Lower leg skin (tissue), 4 donors: ENCODE measurements at regions not wholly inside any gene's neighbourhood (a gene's known extent, or its start where the extent isn't known, plus 50 kb on each side); places are given as distances from the start of the nearest gene placed in this dataset.

Experiments
- DNase-seq, 2 donors: peaks; one replicate each; pipeline ENCODE4 v3.0.0-alpha.2; 2019; ENCODE audit warnings: low spot score in 2 of 2
- H3K4me3 ChIP-seq: fragments of 200-600 bp; sonication (generic); 2 replicates; pipeline ENCODE4 v1.5.1; 2017; ENCODE audit warnings: mild to moderate bottlenecking, low read depth; ENCODE audit not compliant: poor library complexity, severe bottlenecking
- CTCF ChIP-seq, 3 donors: fragments of 450-650 bp; IDR thresholded peaks; one replicate each; pipeline ENCODE4 v1.5.1; 2016; ENCODE audit warnings: antibody characterized with exemption in 3 of 3, mild to moderate bottlenecking in 3 of 3, moderate library complexity in 2 of 3
- POLR2A ChIP-seq, 2 donors: fragments of 450-650 bp; IDR thresholded peaks; one replicate each; pipeline ENCODE4 v1.6.1; 2016 to 2017; ENCODE audit warnings: antibody characterized with exemption in 2 of 2, mild to moderate bottlenecking in 1 of 2, moderate library complexity in 1 of 2
- WGBS, 2 donors: methylation state at CpG; one replicate each; pipeline ENCODE4 v1.1.5; 2018; 5-methylcytosine and 5-hydroxymethylcytosine counted together
- intact Hi-C: fragments of 100-400 bp; cut with DNase I; formaldehyde crosslinking; loops from one replicate; pipeline ENCODE4 v1.15.0; 2023; ENCODE audit warnings: low total_unique reads

DNA sequence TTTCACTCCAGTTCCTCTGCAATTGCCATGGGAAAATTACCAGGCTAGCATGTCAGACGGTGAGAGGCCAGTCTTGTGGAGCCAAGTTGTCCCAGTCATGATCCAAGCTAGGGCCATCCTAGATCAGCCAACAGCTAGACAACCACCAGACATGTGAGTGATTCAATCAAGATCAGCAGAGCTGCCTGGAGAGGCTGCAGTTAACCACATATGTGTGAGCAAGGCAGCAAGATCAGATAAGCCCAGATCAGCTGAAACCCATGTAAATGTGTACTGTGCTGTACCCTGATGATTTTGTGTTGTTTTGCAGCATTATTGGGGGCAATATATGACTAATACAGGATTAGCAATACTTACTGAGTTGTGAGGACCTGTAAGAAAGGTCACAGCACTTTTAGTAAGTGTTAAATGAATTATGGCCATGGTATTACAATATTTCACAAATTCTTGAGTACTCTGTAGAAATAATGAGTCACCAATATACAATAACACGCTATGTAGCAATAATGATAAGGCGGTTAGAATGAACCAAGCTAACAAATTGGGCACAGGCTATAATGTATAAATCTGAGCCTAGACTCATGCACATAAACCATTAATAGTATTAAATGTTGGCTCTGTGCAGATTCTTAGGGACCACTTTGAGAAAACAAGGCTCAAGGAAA lies 91.4 kb downstream of the SUDS3 start:
- no peak overlapping the region for H3K4me3 ChIP-seq
- DNase-seq, result no peak
- 82 to 84% methylated on average over 3 of the region's 3 CpGs for WGBS, 2 donors
- intact Hi-C loops, result no loop called here
- TF ChIP-seq POLR2A (IDR thresholded peaks at IDR 0.05) (no peak), CTCF (IDR thresholded peaks at IDR 0.05) (no peak)

GRCh38 chr12:118472940-118473339 lies 96.6 kb downstream of the SUDS3 start:
- no peak overlapping the region for H3K4me3 ChIP-seq
- TF ChIP-seq CTCF (IDR thresholded peaks at IDR 0.05), result no peak
- no peak for TF ChIP-seq POLR2A (IDR thresholded peaks at IDR 0.05)
- intact Hi-C loops, result no loop called here
- WGBS, 2 donors, result 88 to 96% methylated on average over 1 of the region's 1 CpG
- DNase-seq, result no peak

DNA sequence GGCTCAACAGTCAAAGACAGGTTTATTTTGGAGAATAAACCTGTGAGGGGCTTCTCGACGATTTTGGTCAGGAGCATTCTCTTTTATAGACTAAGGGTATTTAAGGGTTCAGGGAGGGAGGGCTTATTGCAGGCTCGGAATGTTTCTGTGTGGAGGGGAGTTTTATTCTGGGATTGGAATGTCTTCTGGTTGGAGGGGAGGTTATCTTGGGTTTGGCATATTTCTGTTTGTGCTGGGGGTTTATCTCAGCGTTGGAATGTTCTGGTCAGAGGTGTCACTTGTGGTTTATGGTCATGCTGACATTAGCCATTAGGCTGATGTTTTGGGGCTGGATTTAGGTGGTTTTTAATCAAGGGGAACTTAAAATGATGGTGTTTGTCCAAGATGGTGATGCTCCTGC lies 103.9 kb downstream of the SUDS3 start:
- 86 to 87% methylated on average over 4 of the region's 4 CpGs for WGBS, 2 donors
- intact Hi-C loops, result no loop called here
- TF ChIP-seq POLR2A (IDR thresholded peaks at IDR 0.05) (no peak), CTCF (IDR thresholded peaks at IDR 0.05) (no peak)
- no peak overlapping the region for H3K4me3 ChIP-seq
- no peak for DNase-seq

DNA sequence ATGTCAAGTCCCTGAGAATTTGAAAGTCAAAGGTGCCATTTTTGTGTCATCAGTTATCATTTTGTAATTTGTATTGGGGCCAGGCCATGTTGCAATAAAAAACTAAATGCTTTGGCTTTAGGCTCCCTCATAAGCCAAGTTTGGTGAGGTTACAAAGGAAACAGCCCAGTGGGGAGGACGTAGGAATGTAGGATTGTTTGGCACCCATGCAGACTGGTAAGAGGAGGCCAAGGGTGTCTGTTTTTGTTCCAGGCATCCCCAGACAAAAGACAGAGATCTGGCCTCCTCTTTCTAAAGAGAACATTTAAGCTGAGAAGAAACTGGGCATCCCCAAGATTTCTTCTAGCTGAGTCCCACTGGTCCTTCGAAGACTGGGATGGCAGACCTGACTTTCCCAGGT lies 111.7 kb downstream of the SUDS3 start:
- WGBS, 2 donors, result 46 to 51% methylated on average over 2 of the region's 2 CpGs
- intact Hi-C loops, result no loop called here

GRCh38 chr12:118493962-118494361 lies 117.6 kb downstream of the SUDS3 start:
- TF ChIP-seq POLR2A (IDR thresholded peaks at IDR 0.05) (no peak), CTCF (IDR thresholded peaks at IDR 0.05) (no peak)
- intact Hi-C loops, result no loop called here
- no peak overlapping the region for H3K4me3 ChIP-seq
- WGBS, 2 donors, result 3 to 9% methylated on average over 2 of the region's 2 CpGs
- DNase-seq, result no peak

More for the DNA sequence above, 111.7 kb downstream of the SUDS3 start:
- no peak for DNase-seq
- no peak for TF ChIP-seq CTCF (IDR thresholded peaks at IDR 0.05)
- TF ChIP-seq POLR2A (IDR thresholded peaks at IDR 0.05), result no peak
- no peak overlapping the region for H3K4me3 ChIP-seq

DNA sequence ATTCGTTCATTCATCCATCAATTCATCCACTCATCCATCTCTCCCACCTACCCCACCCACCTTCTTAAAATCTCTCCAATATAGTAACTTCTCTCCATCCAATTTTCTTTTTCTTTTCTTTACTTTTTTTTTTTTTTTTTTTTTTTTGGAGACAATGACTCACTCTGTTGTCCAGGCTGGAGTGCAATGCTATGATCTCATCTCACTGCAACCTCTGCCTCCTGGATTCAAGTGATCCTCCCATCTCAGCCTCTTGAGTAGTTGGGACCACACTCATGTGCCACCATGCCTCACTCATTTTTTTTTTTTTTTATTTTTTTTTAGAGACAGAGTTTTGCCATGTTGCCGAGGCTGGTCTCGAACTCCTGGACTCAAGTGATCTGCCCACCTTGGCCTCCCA lies 118.4 kb downstream of the SUDS3 start:
- DNase-seq, result no peak
- H3K4me3 ChIP-seq, result no peak overlapping the region
- intact Hi-C loops, result no loop called here
- WGBS, 2 donors, result 87 to 88% methylated on average over 3 of the region's 3 CpGs
- TF ChIP-seq POLR2A (IDR thresholded peaks at IDR 0.05), result no peak
- TF ChIP-seq CTCF (IDR thresholded peaks at IDR 0.05), result no peak
